ENCODE measurements at regions not wholly inside any gene's neighbourhood (a gene's known extent, or its start where the extent isn't known, plus 50 kb on each side); places are given as distances from the start of the nearest gene placed in this dataset.

GRCh38 chr4:174425669-174426068 is 96.6 kb downstream of the HPGD start:
- TF ChIP-seq CTCF (conservative IDR thresholded peaks at IDR 0.05; ENCODE audit: low read depth, low read length), result no peak
- no peak for TF ChIP-seq EZH2 (IDR thresholded peaks at IDR 0.05; ENCODE audit: low read length, unreplicated experiment)
- TF ChIP-seq EZH2phosphoT487 (IDR thresholded peaks at IDR 0.05; ENCODE audit: borderline replicate concordance, low read length), result no peak

All from PC-3 (cell line).